Parathyroid adenoma (tissue), 2 donors: ENCODE measurements at regions not wholly inside any gene's neighbourhood (a gene's known extent, or its start where the extent isn't known, plus 50 kb on each side); places are given as distances from the start of the nearest gene placed in this dataset.
A peak's percentile ranks its signal among the peaks of the same experiment; 100 is the strongest.
"Not testable (repeated sequence)": the region's sequence is repeated elsewhere in the genome, so short reads cannot be mapped to it uniquely, and the experiment has no call there.

Experiments
- H2AFZ ChIP-seq: fragments of 300-600 bp; sonication (generic); one replicate; pipeline ENCODE4 v1.7.0; 2017; ENCODE audit warnings: antibody characterized with exemption, mild to moderate bottlenecking
- H3K27ac ChIP-seq: fragments of 300-600 bp; sonication (generic); one replicate; pipeline ENCODE4 v1.7.0; 2017
- H3K27me3 ChIP-seq: fragments of 300-600 bp; sonication (generic); one replicate; pipeline ENCODE4 v1.7.0; 2017; ENCODE audit warnings: low read length; ENCODE audit not compliant: control insufficient read depth, insufficient read depth
- H3K36me3 ChIP-seq: fragments of 300-600 bp; sonication (generic); one replicate; pipeline ENCODE4 v1.7.0; 2017; ENCODE audit warnings: low read length; ENCODE audit not compliant: control insufficient read depth, insufficient read depth
- H3K4me1 ChIP-seq: fragments of 300-600 bp; sonication (generic); one replicate; pipeline ENCODE4 v1.7.0; 2017; ENCODE audit warnings: control low read depth
- H3K4me2 ChIP-seq: fragments of 300-600 bp; sonication (generic); one replicate; pipeline ENCODE4 v1.7.0; 2017; ENCODE audit warnings: low read length
- H3K4me3 ChIP-seq: fragments of 300-600 bp; sonication (generic); one replicate; pipeline ENCODE4 v1.7.0; 2017; ENCODE audit warnings: low read depth, low read length
- H3K79me2 ChIP-seq: fragments of 300-600 bp; sonication (generic); one replicate; pipeline ENCODE4 v1.7.0; 2017; ENCODE audit warnings: control low read depth
- H3K9ac ChIP-seq: fragments of 300-600 bp; sonication (generic); one replicate; pipeline ENCODE4 v1.7.0; 2017; ENCODE audit warnings: mild to moderate bottlenecking
- H3K9me3 ChIP-seq: fragments of 300-600 bp; sonication (generic); one replicate; pipeline ENCODE4 v1.7.0; 2017; ENCODE audit warnings: low read length; ENCODE audit not compliant: control insufficient read depth
- TF ChIP-seq, protein P1 (sequence below): fragments of 300-600 bp; sonication (generic); IDR thresholded peaks from one replicate; pipeline ENCODE4 v1.7.0; 2017; ENCODE audit warnings: antibody characterized with exemption, mild to moderate bottlenecking
- donor health status: primary hyperparathyroidism.

GRCh38 chr3:160053048-160053391, 64.4 kb downstream of the IL12A start:
- TF ChIP-seq, protein P1, sequence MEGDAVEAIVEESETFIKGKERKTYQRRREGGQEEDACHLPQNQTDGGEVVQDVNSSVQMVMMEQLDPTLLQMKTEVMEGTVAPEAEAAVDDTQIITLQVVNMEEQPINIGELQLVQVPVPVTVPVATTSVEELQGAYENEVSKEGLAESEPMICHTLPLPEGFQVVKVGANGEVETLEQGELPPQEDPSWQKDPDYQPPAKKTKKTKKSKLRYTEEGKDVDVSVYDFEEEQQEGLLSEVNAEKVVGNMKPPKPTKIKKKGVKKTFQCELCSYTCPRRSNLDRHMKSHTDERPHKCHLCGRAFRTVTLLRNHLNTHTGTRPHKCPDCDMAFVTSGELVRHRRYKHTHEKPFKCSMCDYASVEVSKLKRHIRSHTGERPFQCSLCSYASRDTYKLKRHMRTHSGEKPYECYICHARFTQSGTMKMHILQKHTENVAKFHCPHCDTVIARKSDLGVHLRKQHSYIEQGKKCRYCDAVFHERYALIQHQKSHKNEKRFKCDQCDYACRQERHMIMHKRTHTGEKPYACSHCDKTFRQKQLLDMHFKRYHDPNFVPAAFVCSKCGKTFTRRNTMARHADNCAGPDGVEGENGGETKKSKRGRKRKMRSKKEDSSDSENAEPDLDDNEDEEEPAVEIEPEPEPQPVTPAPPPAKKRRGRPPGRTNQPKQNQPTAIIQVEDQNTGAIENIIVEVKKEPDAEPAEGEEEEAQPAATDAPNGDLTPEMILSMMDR = no peak
- peak overlapping the region; percentile 50 for H2AFZ ChIP-seq
- no peak overlapping the region for H3K27ac ChIP-seq
- H3K4me1 ChIP-seq = no peaks in the 10 kb centered on the region
- no peaks in the 10 kb centered on the region for H3K36me3 ChIP-seq
- peak overlapping the region; percentile 18 for H3K4me2 ChIP-seq
- no peaks in the 10 kb centered on the region for H3K9me3 ChIP-seq
- H3K27me3 ChIP-seq = no peaks in the 10 kb centered on the region
- H3K4me3 ChIP-seq = peak overlapping the region; percentile 2
- H3K9ac ChIP-seq = no peak overlapping the region
- H3K79me2 ChIP-seq = no peaks in the 10 kb centered on the region

DNA sequence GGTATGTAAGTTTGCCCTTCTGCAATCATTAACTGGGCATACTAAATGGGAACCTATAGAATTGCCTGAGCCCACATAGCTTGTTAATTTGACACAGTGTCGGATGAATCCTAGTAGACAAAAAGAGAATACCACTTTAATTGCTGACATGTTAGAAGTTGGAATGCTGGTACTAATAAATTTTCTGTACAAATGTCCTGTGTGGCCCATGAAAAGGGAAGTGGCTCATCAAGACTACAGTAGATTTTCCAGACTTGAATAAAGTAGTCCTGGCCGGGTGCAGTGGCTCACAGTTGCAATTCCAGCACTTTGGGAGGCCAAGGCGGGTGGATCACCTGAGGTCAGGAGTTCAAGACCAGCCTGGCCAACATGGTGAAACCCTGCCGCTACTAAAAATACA, 66.2 kb downstream of the IL12A start:
- H3K27me3 ChIP-seq, H3K9me3 ChIP-seq, H3K4me3 ChIP-seq, H3K4me1 ChIP-seq, H3K4me2 ChIP-seq, H3K27ac ChIP-seq, H3K79me2 ChIP-seq, H2AFZ ChIP-seq, H3K9ac ChIP-seq, H3K36me3 ChIP-seq: not testable (repeated sequence)

GRCh38 chr3:160055659-160056058, 67.0 kb downstream of the IL12A start:
- Histone ChIP-seq H2AFZ (no peak overlapping the region), H3K9ac (no peak overlapping the region), H3K27me3 (no peaks in the 10 kb centered on the region), H3K36me3 (no peaks in the 10 kb centered on the region), H3K27ac (no peak overlapping the region), H3K4me3 (no peak overlapping the region), H3K4me1 (no peaks in the 10 kb centered on the region), H3K9me3 (no peaks in the 10 kb centered on the region), H3K79me2 (no peaks in the 10 kb centered on the region), H3K4me2 (no peak overlapping the region)
- TF ChIP-seq, protein P1 = no peak

DNA sequence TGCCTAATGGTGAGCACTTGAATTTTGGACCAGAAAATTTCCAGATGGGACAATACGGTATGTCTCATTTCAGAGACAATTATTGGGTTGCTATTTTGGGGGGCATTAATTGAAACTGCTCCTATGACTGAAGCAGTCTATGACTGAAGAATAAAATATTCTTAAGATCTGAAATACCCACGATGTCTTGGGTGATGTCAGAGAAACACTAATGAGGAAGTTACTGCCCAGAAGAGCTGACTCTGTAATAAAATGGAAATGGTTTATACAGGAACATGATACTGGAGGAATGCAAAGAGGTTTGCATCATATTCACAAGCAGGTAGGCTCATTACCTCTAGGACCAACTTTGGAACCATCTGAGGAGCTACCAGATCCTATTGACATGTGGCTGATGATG, 68.7 kb downstream of the IL12A start:
- Histone ChIP-seq H3K9me3 (no peaks in the 10 kb centered on the region), H3K27me3 (no peaks in the 10 kb centered on the region), H3K4me3 (no peak overlapping the region), H3K9ac (no peak overlapping the region), H3K36me3 (no peaks in the 10 kb centered on the region), H3K27ac (no peak overlapping the region), H3K4me2 (no peak overlapping the region), H3K4me1 (no peaks in the 10 kb centered on the region), H3K79me2 (no peaks in the 10 kb centered on the region), H2AFZ (no peak overlapping the region)
- TF ChIP-seq, protein P1 = no peak

DNA sequence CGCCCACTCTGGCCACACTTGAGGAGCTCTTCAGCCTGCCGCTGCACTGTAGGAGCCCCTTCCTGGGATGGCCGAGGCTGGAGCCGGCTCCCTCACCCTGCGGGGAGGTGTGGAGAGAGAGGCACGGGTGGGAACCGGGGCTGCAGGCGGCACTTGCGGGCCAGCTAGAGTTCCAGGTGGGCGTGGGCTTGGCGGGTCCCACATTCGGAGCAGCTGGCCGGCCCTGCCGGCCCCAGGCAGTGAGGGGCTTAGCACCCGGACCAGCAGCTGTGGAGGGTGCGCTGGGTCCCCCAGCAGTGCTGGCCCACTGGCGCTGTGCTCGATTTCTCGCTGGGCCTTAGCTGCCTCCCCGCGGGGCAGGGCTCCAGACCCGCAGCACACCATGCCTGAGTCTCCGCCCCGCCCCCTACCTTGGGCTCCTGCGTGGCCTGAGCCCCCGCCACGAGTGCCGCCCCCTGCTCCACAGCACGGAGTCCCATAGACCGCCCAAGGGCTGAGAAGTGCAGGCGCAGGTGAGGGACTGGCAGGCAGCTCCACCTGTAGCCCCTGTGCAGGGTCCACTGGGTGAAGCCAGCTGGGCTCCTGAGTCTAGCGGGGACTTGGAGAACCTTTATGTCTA, 71.9 kb downstream of the IL12A start:
- Histone ChIP-seq H3K9me3 (no peaks in the 10 kb centered on the region), H3K27me3 (no peaks in the 10 kb centered on the region), H3K9ac (no peak overlapping the region), H3K36me3 (no peaks in the 10 kb centered on the region), H3K4me1 (no peaks in the 10 kb centered on the region), H3K4me3 (no peak overlapping the region), H2AFZ (no peak overlapping the region), H3K27ac (no peak overlapping the region), H3K79me2 (no peaks in the 10 kb centered on the region), H3K4me2 (no peak overlapping the region)
- TF ChIP-seq, protein P1 = no peak
